Endothelial cell (in vitro differentiated cells): ENCODE measurements at regions not wholly inside any gene's neighbourhood (a gene's known extent, or its start where the extent isn't known, plus 50 kb on each side); places are given as distances from the start of the nearest gene placed in this dataset.

Experiments used
- DNase-seq: peaks from one replicate; pipeline ENCODE4 v3.0.0; 2021; ENCODE audit warnings: low spot score
- H3K27ac Mint-ChIP-seq: one replicate; pipeline ENCODE4 v1.8.0; 2021; ENCODE audit warnings: mixed read lengths, inconsistent platforms; ENCODE audit not compliant: unreplicated experiment
- H3K27me3 Mint-ChIP-seq: one replicate; pipeline ENCODE4 v1.8.0; 2021; ENCODE audit warnings: mild to moderate bottlenecking, moderate library complexity, mixed read lengths, inconsistent platforms; ENCODE audit not compliant: unreplicated experiment
- H3K36me3 Mint-ChIP-seq: one replicate; pipeline ENCODE4 v1.8.0; 2021; ENCODE audit warnings: mild to moderate bottlenecking, low read depth, mixed read lengths, inconsistent platforms; ENCODE audit not compliant: unreplicated experiment
- H3K4me1 Mint-ChIP-seq: one replicate; pipeline ENCODE4 v1.8.0; 2021; ENCODE audit warnings: mild to moderate bottlenecking, mixed read lengths, inconsistent platforms; ENCODE audit not compliant: unreplicated experiment
- H3K4me3 Mint-ChIP-seq: one replicate; pipeline ENCODE4 v1.8.0; 2021; ENCODE audit warnings: mild to moderate bottlenecking, mixed read lengths, inconsistent platforms; ENCODE audit not compliant: unreplicated experiment
- H3K9me3 Mint-ChIP-seq: one replicate; pipeline ENCODE4 v1.8.0; 2021; ENCODE audit warnings: mixed read lengths, inconsistent platforms; ENCODE audit not compliant: unreplicated experiment
- TF ChIP-seq, protein P1 (sequence below): fragments of 200-600 bp; sonication (generic); IDR thresholded peaks from one replicate; pipeline ENCODE4 v1.5.0; 2021; ENCODE audit warnings: antibody characterized with exemption; ENCODE audit not compliant: unreplicated experiment

DNA sequence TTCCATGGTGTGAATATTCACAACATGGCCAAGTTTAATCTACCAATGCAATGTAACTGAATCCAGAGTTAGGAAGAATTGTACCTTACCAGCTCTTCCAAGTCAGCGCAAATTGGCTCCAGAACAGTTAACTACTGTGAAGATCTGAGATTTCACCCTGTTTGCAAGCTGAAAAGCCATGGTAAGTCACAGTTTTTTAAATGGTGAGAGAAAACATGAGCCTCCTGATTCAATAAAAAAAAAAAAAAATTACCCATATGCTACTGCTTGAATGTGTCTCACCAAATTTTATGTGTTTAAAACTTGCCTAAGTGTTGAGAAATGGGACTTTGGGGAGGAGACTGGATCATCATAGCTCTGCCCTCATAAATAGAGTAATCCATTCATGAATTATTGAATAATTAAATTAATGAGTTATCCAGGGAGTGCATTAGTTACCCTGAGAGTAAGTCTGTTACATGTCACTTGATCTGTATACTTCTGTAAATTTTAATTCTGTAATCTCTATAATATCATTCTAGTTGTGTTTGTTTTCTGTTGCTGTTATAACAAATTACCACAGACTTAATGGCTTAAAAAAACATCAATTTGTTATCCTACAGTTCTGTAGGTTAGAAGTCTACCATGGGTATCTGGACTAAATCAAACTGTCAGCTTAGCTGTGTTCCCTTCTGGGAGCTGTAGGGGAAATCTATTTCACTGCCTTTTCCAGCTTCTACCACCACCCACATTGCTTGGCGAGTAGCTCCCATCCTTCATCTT is 1355.9 kb downstream of the GRIK2 start:
- no peak overlapping the region for H3K4me3 Mint-ChIP-seq

DNA sequence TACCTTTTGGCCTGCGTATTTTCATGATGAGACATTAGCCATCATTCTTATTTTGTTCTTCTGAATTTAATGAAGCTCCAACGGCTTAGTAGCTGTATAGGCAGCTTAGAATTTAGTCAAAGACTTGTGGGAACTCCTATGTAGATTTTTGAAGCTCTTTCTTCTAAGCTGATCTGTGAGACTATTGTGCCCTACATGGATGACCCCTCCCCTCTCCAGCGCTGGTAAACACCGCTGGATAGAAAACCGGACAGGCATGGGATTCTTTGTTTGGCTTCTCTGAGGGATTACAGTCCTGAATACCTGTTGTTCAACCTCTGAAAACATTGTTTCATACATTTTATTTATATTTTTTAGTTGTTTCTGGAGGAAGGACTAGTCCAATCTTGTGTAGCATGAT is 1353.4 kb downstream of the GRIK2 start:
- no peaks in the 10 kb centered on the region for H3K27me3 Mint-ChIP-seq
- TF ChIP-seq, protein P1, sequence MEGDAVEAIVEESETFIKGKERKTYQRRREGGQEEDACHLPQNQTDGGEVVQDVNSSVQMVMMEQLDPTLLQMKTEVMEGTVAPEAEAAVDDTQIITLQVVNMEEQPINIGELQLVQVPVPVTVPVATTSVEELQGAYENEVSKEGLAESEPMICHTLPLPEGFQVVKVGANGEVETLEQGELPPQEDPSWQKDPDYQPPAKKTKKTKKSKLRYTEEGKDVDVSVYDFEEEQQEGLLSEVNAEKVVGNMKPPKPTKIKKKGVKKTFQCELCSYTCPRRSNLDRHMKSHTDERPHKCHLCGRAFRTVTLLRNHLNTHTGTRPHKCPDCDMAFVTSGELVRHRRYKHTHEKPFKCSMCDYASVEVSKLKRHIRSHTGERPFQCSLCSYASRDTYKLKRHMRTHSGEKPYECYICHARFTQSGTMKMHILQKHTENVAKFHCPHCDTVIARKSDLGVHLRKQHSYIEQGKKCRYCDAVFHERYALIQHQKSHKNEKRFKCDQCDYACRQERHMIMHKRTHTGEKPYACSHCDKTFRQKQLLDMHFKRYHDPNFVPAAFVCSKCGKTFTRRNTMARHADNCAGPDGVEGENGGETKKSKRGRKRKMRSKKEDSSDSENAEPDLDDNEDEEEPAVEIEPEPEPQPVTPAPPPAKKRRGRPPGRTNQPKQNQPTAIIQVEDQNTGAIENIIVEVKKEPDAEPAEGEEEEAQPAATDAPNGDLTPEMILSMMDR, result no peak
- H3K4me3 Mint-ChIP-seq, result no peak overlapping the region
- no peaks in the 10 kb centered on the region for H3K36me3 Mint-ChIP-seq
- DNase-seq, result no peak
- no peak overlapping the region for H3K27ac Mint-ChIP-seq
- no peaks in the 10 kb centered on the region for H3K9me3 Mint-ChIP-seq
- H3K4me1 Mint-ChIP-seq, result no peaks in the 10 kb centered on the region

More for the DNA sequence above, 1355.9 kb downstream of the GRIK2 start:
- TF ChIP-seq, protein P1, result no peak
- Mint-ChIP-seq H3K27ac (no peak overlapping the region), H3K4me1 (no peaks in the 10 kb centered on the region), H3K36me3 (no peaks in the 10 kb centered on the region), H3K9me3 (no peaks in the 10 kb centered on the region), H3K27me3 (no peaks in the 10 kb centered on the region)
- no peak for DNase-seq

DNA sequence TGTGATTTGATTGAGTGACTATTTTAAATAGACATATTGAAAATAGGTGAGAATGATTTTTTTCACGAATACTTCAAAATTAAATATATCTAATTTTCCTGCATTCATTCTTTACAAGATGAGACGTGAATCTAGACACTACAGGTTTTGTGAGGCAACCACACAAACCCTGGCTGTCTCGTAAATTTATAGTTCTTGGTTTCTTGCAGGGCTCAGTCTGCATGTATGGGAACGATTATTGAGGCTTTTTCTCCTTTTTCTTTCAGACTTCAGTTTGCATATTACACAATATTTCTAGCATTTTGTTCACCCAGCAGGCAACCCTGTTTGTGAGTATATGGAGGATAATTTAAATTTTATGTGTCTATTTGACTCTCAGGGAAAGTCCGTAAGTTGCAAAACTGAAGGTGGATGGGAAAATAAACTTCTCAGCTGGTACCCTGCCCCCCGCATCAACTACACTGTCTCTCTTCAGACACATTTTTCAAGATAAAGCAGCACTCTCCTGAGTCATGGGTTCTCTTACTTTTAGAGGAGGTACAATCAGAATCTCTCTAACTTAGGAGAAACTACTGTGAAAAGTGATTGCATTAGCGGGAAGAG is 1349.3 kb downstream of the GRIK2 start:
- Mint-ChIP-seq H3K27ac (no peak overlapping the region), H3K9me3 (no peaks in the 10 kb centered on the region), H3K27me3 (no peaks in the 10 kb centered on the region), H3K36me3 (no peaks in the 10 kb centered on the region), H3K4me1 (no peaks in the 10 kb centered on the region), H3K4me3 (no peak overlapping the region)
- no peak for DNase-seq
- TF ChIP-seq, protein P1, result no peak

DNA sequence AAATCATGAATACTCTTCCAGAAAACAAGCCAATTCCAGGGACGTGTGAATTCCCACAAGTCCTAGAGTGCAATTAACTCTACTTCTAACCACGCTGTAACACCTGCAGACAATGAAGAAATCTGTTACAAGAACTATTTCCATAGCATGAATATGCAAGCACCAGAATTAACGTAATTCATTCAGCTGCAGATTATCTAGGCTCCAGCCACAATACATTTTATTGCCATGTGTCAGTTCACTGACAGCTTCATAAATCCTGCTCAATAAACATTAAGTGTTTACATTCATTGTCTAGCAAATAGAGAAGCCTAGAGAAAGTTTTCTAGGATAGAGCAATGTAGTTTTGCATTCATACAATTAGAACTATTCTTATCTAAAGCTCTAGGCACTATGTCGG is 1348.5 kb downstream of the GRIK2 start:
- H3K4me1 Mint-ChIP-seq, result no peaks in the 10 kb centered on the region
- H3K4me3 Mint-ChIP-seq, result no peak overlapping the region
- no peaks in the 10 kb centered on the region for H3K9me3 Mint-ChIP-seq
- TF ChIP-seq, protein P1, result no peak
- H3K27ac Mint-ChIP-seq, result no peak overlapping the region
- DNase-seq, result no peak
- no peaks in the 10 kb centered on the region for H3K27me3 Mint-ChIP-seq
- H3K36me3 Mint-ChIP-seq, result no peaks in the 10 kb centered on the region

DNA sequence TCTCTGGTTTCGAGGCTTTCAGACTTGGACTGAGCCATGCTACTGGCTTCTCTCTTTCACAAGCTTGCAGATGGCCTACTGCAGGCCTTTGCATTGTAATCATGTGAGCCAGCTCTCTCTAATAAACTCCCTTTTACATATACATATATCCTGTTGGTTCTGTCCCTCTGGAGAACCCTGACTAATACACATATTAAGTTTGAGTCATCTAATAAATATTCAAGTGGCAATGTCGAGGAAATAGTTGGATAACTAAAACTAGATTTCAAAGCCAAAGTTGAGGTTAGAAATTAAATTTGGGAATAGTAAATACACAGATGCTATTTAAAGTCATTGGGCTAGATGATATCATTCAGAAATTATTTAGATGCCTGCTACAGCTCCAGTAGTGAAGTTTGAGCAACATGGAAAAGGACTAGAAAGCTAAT is 1343.4 kb downstream of the GRIK2 start:
- TF ChIP-seq, protein P1, result no peak
- DNase-seq, result no peak
- H3K4me1 Mint-ChIP-seq, result no peaks in the 10 kb centered on the region
- H3K36me3 Mint-ChIP-seq, result no peaks in the 10 kb centered on the region
- H3K27ac Mint-ChIP-seq, result no peak overlapping the region
- no peaks in the 10 kb centered on the region for H3K9me3 Mint-ChIP-seq
- no peaks in the 10 kb centered on the region for H3K27me3 Mint-ChIP-seq
- H3K4me3 Mint-ChIP-seq, result no peak overlapping the region
